Stomach (tissue), 4 donors: ENCODE measurements at regions not wholly inside any gene's neighbourhood (a gene's known extent, or its start where the extent isn't known, plus 50 kb on each side); places are given as distances from the start of the nearest gene placed in this dataset.

Source experiments
- CTCF ChIP-seq, 7 experiments: fragments of 450-650 bp in 4 of 7; fragments of 200-600 bp in 3 of 7; sonication (generic) in 3 of 7; IDR thresholded peaks; one replicate each; pipeline ENCODE4 v1.5.1; 2016 to 2019; ENCODE audit warnings: antibody characterized with exemption in 7 of 7, control low read depth in 2 of 7, mild to moderate bottlenecking in 1 of 7
- EP300 ChIP-seq: sonication (generic); formaldehyde crosslinking; IDR thresholded peaks from one replicate; pipeline ENCODE4 v1.6.1; 2017; ENCODE audit warnings: antibody characterized with exemption
- POLR2AphosphoS5 ChIP-seq, 3 donors: sonication (generic); formaldehyde crosslinking; IDR thresholded peaks; one replicate each; pipeline ENCODE4 v1.6.1; 2016; ENCODE audit warnings: antibody characterized with exemption in 3 of 3

DNA sequence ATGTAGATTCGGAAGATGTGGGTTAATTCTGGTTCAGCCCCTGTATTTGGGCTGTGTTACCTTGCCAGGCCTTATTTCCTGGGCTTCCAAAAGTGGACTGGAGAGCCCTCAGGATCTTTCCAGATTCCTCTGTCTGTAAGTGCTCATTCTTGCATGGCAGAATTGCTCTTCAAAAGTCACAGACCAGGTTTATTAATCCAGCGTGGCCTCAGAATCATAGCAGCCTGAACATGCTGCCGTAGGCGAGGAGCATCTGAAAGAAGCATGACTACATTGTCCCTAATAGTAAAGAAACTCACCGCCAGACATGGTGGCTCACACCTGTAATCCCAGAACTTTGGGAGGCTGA, 307.8 kb downstream of the GADD45G start:
- TF ChIP-seq CTCF (IDR thresholded peaks at IDR 0.05) = no peak
- TF ChIP-seq POLR2AphosphoS5 (IDR thresholded peaks at IDR 0.05) = no peak
- no peak for TF ChIP-seq EP300
